Common myeloid progenitor, CD34-positive (primary cell): ENCODE measurements at regions not wholly inside any gene's neighbourhood (a gene's known extent, or its start where the extent isn't known, plus 50 kb on each side); places are given as distances from the start of the nearest gene placed in this dataset.

ENCODE experiments used
- CTCF ChIA-PET: fragments of 350-600 bp; sonication (Branson Sonifier 250); formaldehyde crosslinking; loops from one replicate; lab custom pipeline; 2021; ENCODE audit warnings: antibody characterized with exemption; lab: Charles Lee
- POLR2A ChIA-PET: fragments of 350-600 bp; sonication (Branson Sonifier 250); formaldehyde crosslinking; loops from one replicate; lab custom pipeline; 2021; ENCODE audit warnings: antibody characterized with exemption; lab: Charles Lee
- DNase-seq, 3 donors: peaks; one replicate each; pipeline versions ENCODE4 v3.0.0 to v3.0.0-alpha.2; 2013
- H3K27ac ChIP-seq, 2 experiments: 1 replicate in 1 of 2; 2 replicates in 1 of 2; pipeline ENCODE4 v1.7.0; 2013; ENCODE audit warnings: inconsistent platforms in 2 of 2, low read length in 2 of 2, mild to moderate bottlenecking in 2 of 2, low read depth in 1 of 2, moderate library complexity in 1 of 2; ENCODE audit not compliant: severe bottlenecking in 2 of 2, insufficient read depth in 1 of 2, poor library complexity in 1 of 2
- H3K27me3 ChIP-seq, 5 experiments: replicated peaks in 2 of 5; 1 replicate in 3 of 5; 2 replicates in 2 of 5; pipeline versions ENCODE4 v1.6.1 to v1.7.0; 2013; ENCODE audit warnings: low read length in 4 of 5, mild to moderate bottlenecking in 2 of 5, moderate library complexity in 2 of 5, inconsistent platforms in 1 of 5; ENCODE audit not compliant: insufficient read depth in 5 of 5, control insufficient read depth in 4 of 5
- H3K36me3 ChIP-seq, 4 experiments: 1 replicate in 2 of 4; 2 replicates in 2 of 4; pipeline versions ENCODE4 v1.6.1 to v1.7.0; 2013; ENCODE audit warnings: low read length in 3 of 4, control low read depth in 1 of 4, mild to moderate bottlenecking in 1 of 4; ENCODE audit not compliant: control insufficient read depth in 4 of 4, insufficient read depth in 4 of 4
- H3K4me1 ChIP-seq, 4 experiments: 1 replicate in 3 of 4; 2 replicates in 1 of 4; pipeline versions ENCODE4 v1.6.1 to v1.7.1; 2013; ENCODE audit warnings: low read length in 3 of 4, mild to moderate bottlenecking in 3 of 4, control low read depth in 1 of 4, inconsistent platforms in 1 of 4, moderate library complexity in 1 of 4; ENCODE audit not compliant: control insufficient read depth in 4 of 4, insufficient read depth in 4 of 4; ENCODE audit errors: control extremely low read depth in 1 of 4
- H3K4me3 ChIP-seq, 7 experiments: 1 replicate in 4 of 7; 2 replicates in 3 of 7; pipeline versions ENCODE4 v1.5.1 to v1.7.0; 2013; ENCODE audit warnings: mild to moderate bottlenecking in 7 of 7, low read length in 6 of 7, moderate library complexity in 6 of 7, inconsistent platforms in 2 of 7, low read depth in 2 of 7, control low read depth in 1 of 7; ENCODE audit not compliant: insufficient read depth in 4 of 7, control insufficient read depth in 1 of 7; ENCODE audit errors: extremely low read depth in 1 of 7
- H3K9me3 ChIP-seq, 5 experiments: 1 replicate in 4 of 5; 2 replicates in 1 of 5; pipeline versions ENCODE4 v1.6.1 to v1.7.1; 2013; ENCODE audit warnings: low read length in 4 of 5, mild to moderate bottlenecking in 2 of 5, inconsistent platforms in 1 of 5, low read depth in 1 of 5, moderate library complexity in 1 of 5; ENCODE audit not compliant: control insufficient read depth in 4 of 5, insufficient read depth in 2 of 5; ENCODE audit errors: control extremely low read depth in 1 of 5
- WGBS: methylation state at CpG from one replicate; pipeline ENCODE4 v1.1.5; 2013; ENCODE audit not compliant: insufficient coverage; 5-methylcytosine and 5-hydroxymethylcytosine counted together

DNA sequence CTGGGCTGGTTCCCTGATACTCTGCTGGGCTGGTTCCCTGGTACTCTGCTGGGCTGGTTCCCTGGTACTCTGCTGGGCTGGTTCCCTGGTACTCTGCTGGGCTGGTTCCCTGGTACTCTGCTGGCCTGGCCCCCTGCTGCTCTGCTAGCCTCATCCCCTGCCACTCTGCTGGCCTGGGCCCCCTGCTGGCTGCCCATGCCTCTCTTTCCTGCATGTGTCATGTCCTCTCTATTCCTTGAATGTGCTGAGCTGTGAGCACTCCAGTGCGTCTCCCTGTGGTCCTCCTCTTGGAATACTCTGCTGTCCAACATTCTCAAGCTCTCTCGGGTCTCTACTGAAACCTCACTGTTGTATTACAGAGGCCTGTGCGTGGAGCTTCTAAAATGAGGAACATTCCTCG is 216.3 kb downstream of the RNF144A start:
- ChIA-PET POLR2A (no interaction called here), CTCF (no interaction called here)
- Histone ChIP-seq H3K4me3 (no peak overlapping the region), H3K36me3 (no peaks in the 10 kb centered on the region), H3K9me3 (no peaks in the 10 kb centered on the region), H3K27ac (no peak overlapping the region), H3K4me1 (no peaks in the 10 kb centered on the region), H3K27me3 (no peaks in the 10 kb centered on the region)
- peak in 1 of 3 donors; percentile 13 for DNase-seq
- 94% methylated on average over 4 of the region's 4 CpGs for WGBS

- Histone ChIP-seq H3K27ac (no peak overlapping the region), H3K9me3 (peaks cover 1 to 10% (median 4%) of the 10 kb centered on the region in 5 experiments), H3K36me3 (no peaks in the 10 kb centered on the region), H3K4me3 (no peak overlapping the region), H3K4me1 (no peaks in the 10 kb centered on the region), H3K27me3 (no peaks in the 10 kb centered on the region)
- WGBS, result 100% methylated on average over 1 of the region's 1 CpG
- CTCF ChIA-PET, result interaction anchor here (1.5 kb wide), 1 partner anchor 20 kb away, joined by 3 read pairs; no protein-coding TSS in a partner anchor
- no peak for DNase-seq
- POLR2A ChIA-PET, result no interaction called here
These were observed 223.1 kb downstream of the RNF144A start for GRCh38 chr2:7140306-7140705.

GRCh38 chr2:7145707-7146106 is 228.5 kb downstream of the RNF144A start:
- Histone ChIP-seq H3K4me3 (no peak overlapping the region), H3K27ac (no peak overlapping the region), H3K27me3 (no peaks in the 10 kb centered on the region), H3K36me3 (no peaks in the 10 kb centered on the region), H3K9me3 (peaks cover 0 to 5% (median 2%) of the 10 kb centered on the region in 5 experiments), H3K4me1 (no peaks in the 10 kb centered on the region)
- no peak for DNase-seq
- POLR2A ChIA-PET, result no interaction called here
- CTCF ChIA-PET, result no interaction called here

DNA sequence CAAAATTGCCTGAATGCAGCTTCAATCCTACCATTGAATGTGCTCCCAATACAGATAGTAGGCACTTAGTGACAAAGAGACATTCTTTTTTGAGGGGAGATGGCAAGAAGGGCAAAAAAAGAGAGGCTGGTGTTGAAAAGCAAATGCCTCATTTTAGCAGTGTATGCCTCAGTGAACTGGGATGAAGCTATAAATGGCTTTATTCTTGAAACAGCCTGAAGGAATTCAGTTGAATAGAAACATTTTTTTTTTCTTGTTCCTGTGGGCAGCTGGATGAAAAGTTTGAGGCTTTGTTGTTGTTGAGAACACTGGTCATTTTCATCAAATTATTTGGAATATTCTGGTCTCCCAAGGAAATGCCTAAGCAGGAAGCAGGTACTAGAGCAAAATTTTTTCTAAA is 228.9 kb downstream of the RNF144A start:
- CTCF ChIA-PET, result no interaction called here

DNA sequence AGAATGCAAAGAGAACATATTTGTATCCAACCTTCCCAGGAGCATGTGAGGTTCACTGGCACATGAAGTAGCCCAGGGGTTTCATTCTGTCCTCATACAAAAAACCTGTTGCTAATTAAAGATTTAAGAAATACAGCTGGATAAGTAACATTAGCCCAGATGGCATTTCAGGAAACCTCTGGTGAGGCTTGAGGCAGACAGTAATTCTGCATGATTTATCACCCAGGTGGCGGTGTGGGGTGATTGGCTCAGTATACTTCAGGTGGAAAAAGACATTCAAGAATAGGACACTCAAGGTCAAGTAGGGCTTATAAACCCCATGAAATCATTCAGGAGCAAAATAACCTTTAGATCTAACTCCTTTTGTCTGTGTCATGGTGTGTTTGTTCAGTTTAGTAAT is 237.4 kb downstream of the RNF144A start:
- POLR2A ChIA-PET, result no interaction called here
- H3K27ac ChIP-seq, result no peak overlapping the region
- 75% methylated on average over 1 of the region's 1 CpG for WGBS
- H3K4me1 ChIP-seq, result peaks cover 0 to 3% (median 0%) of the 10 kb centered on the region in 4 experiments
- H3K9me3 ChIP-seq, result peaks cover 0 to 10% (median 0%) of the 10 kb centered on the region in 5 experiments
- no peaks in the 10 kb centered on the region for H3K27me3 ChIP-seq
- no peak overlapping the region for H3K4me3 ChIP-seq
- CTCF ChIA-PET, result no interaction called here
- DNase-seq, result peak in 2 of 3 donors; percentile 19 to 45
- H3K36me3 ChIP-seq, result no peaks in the 10 kb centered on the region

More for the DNA sequence above, 228.9 kb downstream of the RNF144A start:
- no peak for DNase-seq
- Histone ChIP-seq H3K27me3 (no peaks in the 10 kb centered on the region), H3K9me3 (peaks cover 0 to 5% (median 2%) of the 10 kb centered on the region in 5 experiments), H3K4me1 (no peaks in the 10 kb centered on the region), H3K27ac (no peak overlapping the region), H3K4me3 (no peak overlapping the region), H3K36me3 (no peaks in the 10 kb centered on the region)
- POLR2A ChIA-PET, result no interaction called here

DNA sequence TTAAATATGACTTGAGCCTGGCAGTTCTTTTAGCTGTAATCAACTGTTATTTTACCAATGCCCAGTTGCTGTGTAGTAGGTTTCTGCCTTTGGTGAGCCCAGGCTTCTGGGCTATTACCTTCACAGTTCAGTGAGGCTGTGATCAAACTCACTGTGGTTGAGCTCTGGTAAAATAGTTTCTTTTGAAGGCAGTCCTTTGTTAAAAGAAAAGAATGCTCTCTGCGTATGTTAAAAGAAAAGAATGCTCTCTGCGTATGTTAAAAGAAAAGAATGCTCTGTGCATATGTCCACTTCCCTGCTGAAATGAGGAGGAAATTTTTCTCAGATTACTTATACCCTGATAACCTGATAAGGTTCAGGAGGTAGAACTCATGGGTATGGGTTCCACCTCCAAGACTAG is 244.3 kb downstream of the RNF144A start:
- ChIA-PET CTCF (no interaction called here), POLR2A (no interaction called here)
- 100% methylated on average over 1 of the region's 2 CpGs for WGBS
- Histone ChIP-seq H3K4me3 (no peak overlapping the region), H3K9me3 (peaks cover 0 to 3% (median 0%) of the 10 kb centered on the region in 5 experiments), H3K27ac (no peak overlapping the region), H3K4me1 (no peaks in the 10 kb centered on the region), H3K27me3 (no peaks in the 10 kb centered on the region), H3K36me3 (no peaks in the 10 kb centered on the region)
- DNase-seq, result no peak

GRCh38 chr2:7165736-7166135 is 248.5 kb downstream of the RNF144A start:
- ChIA-PET CTCF (no interaction called here), POLR2A (no interaction called here)
- Histone ChIP-seq H3K4me3 (no peak overlapping the region), H3K27ac (no peak overlapping the region), H3K4me1 (no peaks in the 10 kb centered on the region), H3K36me3 (no peaks in the 10 kb centered on the region), H3K27me3 (no peaks in the 10 kb centered on the region), H3K9me3 (peaks cover 0 to under 1% (median 0%) of the 10 kb centered on the region in 5 experiments)
- no peak for DNase-seq
- WGBS, result 100% methylated on average over 1 of the region's 1 CpG
